Sigmoid colon (tissue), 4 donors: ENCODE measurements at regions not wholly inside any gene's neighbourhood (a gene's known extent, or its start where the extent isn't known, plus 50 kb on each side); places are given as distances from the start of the nearest gene placed in this dataset.

Experiments used
- CTCF ChIP-seq, 4 experiments: fragments of 450-650 bp in 3 of 4; fragments of 200-600 bp in 1 of 4; IDR thresholded peaks; one replicate each; pipeline ENCODE4 v1.5.1; 2016 to 2019; ENCODE audit warnings: antibody characterized with exemption in 4 of 4, mild to moderate bottlenecking in 3 of 4, moderate library complexity in 2 of 4
- EP300 ChIP-seq, 4 donors: sonication (generic); formaldehyde crosslinking; IDR thresholded peaks; one replicate each; pipeline ENCODE4 v1.6.1; 2017; ENCODE audit warnings: antibody characterized with exemption in 4 of 4
- POLR2A ChIP-seq, 2 donors: fragments of 450-650 bp; IDR thresholded peaks; one replicate each; pipeline ENCODE4 v1.6.1; 2016; ENCODE audit warnings: antibody characterized with exemption in 2 of 2, mild to moderate bottlenecking in 2 of 2, moderate library complexity in 2 of 2
- POLR2AphosphoS5 ChIP-seq, 4 donors: sonication (generic); formaldehyde crosslinking; IDR thresholded peaks; one replicate each; pipeline ENCODE4 v1.6.1; 2017; ENCODE audit warnings: antibody characterized with exemption in 4 of 4

GRCh38 chr2:196500686-196501431 is 138.7 kb upstream of the CCDC150 start:
- TF ChIP-seq CTCF (IDR thresholded peaks at IDR 0.05), result no peak
- TF ChIP-seq POLR2AphosphoS5 (IDR thresholded peaks at IDR 0.05), result no peak
- no peak for TF ChIP-seq POLR2A (IDR thresholded peaks at IDR 0.05)
- TF ChIP-seq EP300 (IDR thresholded peaks at IDR 0.05), result no peak
